ENCODE measurements at regions not wholly inside any gene's neighbourhood (a gene's known extent, or its start where the extent isn't known, plus 50 kb on each side); places are given as distances from the start of the nearest gene placed in this dataset.

- TF ChIP-seq, protein P1, sequence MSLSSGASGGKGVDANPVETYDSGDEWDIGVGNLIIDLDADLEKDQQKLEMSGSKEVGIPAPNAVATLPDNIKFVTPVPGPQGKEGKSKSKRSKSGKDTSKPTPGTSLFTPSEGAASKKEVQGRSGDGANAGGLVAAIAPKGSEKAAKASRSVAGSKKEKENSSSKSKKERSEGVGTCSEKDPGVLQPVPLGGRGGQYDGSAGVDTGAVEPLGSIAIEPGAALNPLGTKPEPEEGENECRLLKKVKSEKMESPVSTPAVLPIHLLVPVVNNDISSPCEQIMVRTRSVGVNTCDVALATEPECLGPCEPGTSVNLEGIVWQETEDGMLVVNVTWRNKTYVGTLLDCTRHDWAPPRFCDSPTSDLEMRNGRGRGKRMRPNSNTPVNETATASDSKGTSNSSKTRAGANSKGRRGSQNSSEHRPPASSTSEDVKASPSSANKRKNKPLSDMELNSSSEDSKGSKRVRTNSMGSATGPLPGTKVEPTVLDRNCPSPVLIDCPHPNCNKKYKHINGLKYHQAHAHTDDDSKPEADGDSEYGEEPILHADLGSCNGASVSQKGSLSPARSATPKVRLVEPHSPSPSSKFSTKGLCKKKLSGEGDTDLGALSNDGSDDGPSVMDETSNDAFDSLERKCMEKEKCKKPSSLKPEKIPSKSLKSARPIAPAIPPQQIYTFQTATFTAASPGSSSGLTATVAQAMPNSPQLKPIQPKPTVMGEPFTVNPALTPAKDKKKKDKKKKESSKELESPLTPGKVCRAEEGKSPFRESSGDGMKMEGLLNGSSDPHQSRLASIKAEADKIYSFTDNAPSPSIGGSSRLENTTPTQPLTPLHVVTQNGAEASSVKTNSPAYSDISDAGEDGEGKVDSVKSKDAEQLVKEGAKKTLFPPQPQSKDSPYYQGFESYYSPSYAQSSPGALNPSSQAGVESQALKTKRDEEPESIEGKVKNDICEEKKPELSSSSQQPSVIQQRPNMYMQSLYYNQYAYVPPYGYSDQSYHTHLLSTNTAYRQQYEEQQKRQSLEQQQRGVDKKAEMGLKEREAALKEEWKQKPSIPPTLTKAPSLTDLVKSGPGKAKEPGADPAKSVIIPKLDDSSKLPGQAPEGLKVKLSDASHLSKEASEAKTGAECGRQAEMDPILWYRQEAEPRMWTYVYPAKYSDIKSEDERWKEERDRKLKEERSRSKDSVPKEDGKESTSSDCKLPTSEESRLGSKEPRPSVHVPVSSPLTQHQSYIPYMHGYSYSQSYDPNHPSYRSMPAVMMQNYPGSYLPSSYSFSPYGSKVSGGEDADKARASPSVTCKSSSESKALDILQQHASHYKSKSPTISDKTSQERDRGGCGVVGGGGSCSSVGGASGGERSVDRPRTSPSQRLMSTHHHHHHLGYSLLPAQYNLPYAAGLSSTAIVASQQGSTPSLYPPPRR (CRISPR knock-in tag; IDR thresholded peaks at IDR 0.05; ENCODE audit: borderline replicate concordance): peak; percentile 86
- TF ChIP-seq ZNF747 (CRISPR knock-in tag; IDR thresholded peaks at IDR 0.05; ENCODE audit: borderline replicate concordance): no peak
- no peak for TF ChIP-seq ZNF18 (CRISPR knock-in tag; IDR thresholded peaks at IDR 0.05; ENCODE audit: insufficient replicate concordance)
- TF ChIP-seq NFATC3 (CRISPR knock-in tag; IDR thresholded peaks at IDR 0.05): no peak
- TF ChIP-seq PHF5A (CRISPR knock-in tag; IDR thresholded peaks at IDR 0.05; ENCODE audit: low read depth, unreplicated experiment): no peak
- TF ChIP-seq ZNF776 (CRISPR knock-in tag; IDR thresholded peaks at IDR 0.05): no peak
- TF ChIP-seq ZNF205 (CRISPR knock-in tag; IDR thresholded peaks at IDR 0.05): no peak
- no peak for TF ChIP-seq NBN (conservative IDR thresholded peaks at IDR 0.05)
- no peak for TF ChIP-seq MEF2D (CRISPR knock-in tag; IDR thresholded peaks at IDR 0.05)
- peak; percentile 25; the same call in 1 of the 2 replicates for TF ChIP-seq GATAD1 (CRISPR knock-in tag; IDR thresholded peaks at IDR 0.05)
- no peak for TF ChIP-seq SP2 (CRISPR knock-in tag; IDR thresholded peaks at IDR 0.05)
- TF ChIP-seq ZNF879 (CRISPR knock-in tag; IDR thresholded peaks at IDR 0.05): no peak
- peak; percentile 87 for TF ChIP-seq PAXIP1 (CRISPR knock-in tag; conservative IDR thresholded peaks at IDR 0.05)
- TF ChIP-seq SOX6 (IDR thresholded peaks at IDR 0.05): no peak
- TF ChIP-seq SOX6 (CRISPR knock-in tag; IDR thresholded peaks at IDR 0.05): peak; percentile 86
- TF ChIP-seq ZNF207 (IDR thresholded peaks at IDR 0.05; ENCODE audit: borderline replicate concordance): no peak
- TF ChIP-seq ZNF296 (CRISPR knock-in tag; conservative IDR thresholded peaks at IDR 0.05): no peak
- TF ChIP-seq IRF2 (CRISPR knock-in tag; IDR thresholded peaks at IDR 0.05): peak; percentile 54
- TF ChIP-seq, protein P2, sequence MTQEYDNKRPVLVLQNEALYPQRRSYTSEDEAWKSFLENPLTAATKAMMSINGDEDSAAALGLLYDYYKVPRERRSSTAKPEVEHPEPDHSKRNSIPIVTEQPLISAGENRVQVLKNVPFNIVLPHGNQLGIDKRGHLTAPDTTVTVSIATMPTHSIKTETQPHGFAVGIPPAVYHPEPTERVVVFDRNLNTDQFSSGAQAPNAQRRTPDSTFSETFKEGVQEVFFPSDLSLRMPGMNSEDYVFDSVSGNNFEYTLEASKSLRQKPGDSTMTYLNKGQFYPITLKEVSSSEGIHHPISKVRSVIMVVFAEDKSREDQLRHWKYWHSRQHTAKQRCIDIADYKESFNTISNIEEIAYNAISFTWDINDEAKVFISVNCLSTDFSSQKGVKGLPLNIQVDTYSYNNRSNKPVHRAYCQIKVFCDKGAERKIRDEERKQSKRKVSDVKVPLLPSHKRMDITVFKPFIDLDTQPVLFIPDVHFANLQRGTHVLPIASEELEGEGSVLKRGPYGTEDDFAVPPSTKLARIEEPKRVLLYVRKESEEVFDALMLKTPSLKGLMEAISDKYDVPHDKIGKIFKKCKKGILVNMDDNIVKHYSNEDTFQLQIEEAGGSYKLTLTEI (CRISPR knock-in tag; conservative IDR thresholded peaks at IDR 0.05): no peak
- TF ChIP-seq ZNF337 (CRISPR knock-in tag; IDR thresholded peaks at IDR 0.05; ENCODE audit: borderline replicate concordance, low read depth): no peak
Measured at GRCh38 chr5:165627548-165628170, 2122.2 kb downstream of the MAT2B start (continued).
